ENCODE measurements at regions not wholly inside any gene's neighbourhood (a gene's known extent, or its start where the extent isn't known, plus 50 kb on each side); places are given as distances from the start of the nearest gene placed in this dataset.

GRCh38 chr1:219342836-219343235 is 169.2 kb downstream of the LYPLAL1 start:
- Histone ChIP-seq H3K23ac (ENCODE audit: low read depth, low read length, poor library complexity) (no peak overlapping the region), H3K36me3 (replicated peaks in 1 of 2; ENCODE audit: control insufficient read depth in 2 of 2, insufficient read depth in 2 of 2, low read length in 2 of 2) (peaks cover 0 to 2% of the 10 kb centered on the region in 2 donors), H2AFZ (ENCODE audit: low read length) (no peak overlapping the region), H3K79me1 (ENCODE audit: low read depth, low read length) (no peaks in the 10 kb centered on the region), H2BK15ac (ENCODE audit: low read length) (no peak overlapping the region), H3K14ac (ENCODE audit: low read length) (no peak overlapping the region), H2BK12ac (ENCODE audit: low read length) (no peak overlapping the region), H2BK5ac (ENCODE audit: low read length) (no peak overlapping the region), H4K8ac (ENCODE audit: low read depth, low read length) (no peak overlapping the region), H3K18ac (ENCODE audit: low read length) (no peak overlapping the region), H2AK5ac (ENCODE audit: low read depth, low read length) (no peak overlapping the region), H3K4me3 (ENCODE audit: low read length in 2 of 2) (no peak overlapping the region), H2BK120ac (ENCODE audit: low read depth, low read length) (no peak overlapping the region), H3K9ac (ENCODE audit: low read depth, low read length, poor library complexity) (no peak overlapping the region), H3K27ac (replicated peaks; ENCODE audit: low read length) (no peak overlapping the region), H3K4ac (ENCODE audit: low read length) (no peak overlapping the region), H3K27me3 (ENCODE audit: control insufficient read depth in 3 of 3, insufficient read depth in 3 of 3, low read depth in 1 of 3, low read length in 3 of 3) (peaks cover 0 to 2% (median 0%) of the 10 kb centered on the region in 3 experiments), H3K4me2 (ENCODE audit: insufficient read depth, low read length, poor library complexity, severe bottlenecking) (no peak overlapping the region), H4K91ac (ENCODE audit: low read depth, low read length, poor library complexity) (no peak overlapping the region), H3K4me1 (ENCODE audit: control insufficient read depth in 2 of 2, insufficient read depth in 1 of 2, low read depth in 1 of 2, low read length in 2 of 2) (peaks cover under 1 to 2% of the 10 kb centered on the region in 2 donors), H3K9me3 (replicated peaks in 1 of 2; ENCODE audit: control insufficient read depth in 2 of 2, insufficient read depth in 1 of 2, low read depth in 1 of 2, low read length in 2 of 2) (peaks cover 5 to 18% of the 10 kb centered on the region in 2 donors)
- WGBS, 2 donors (ENCODE audit: extremely low coverage in 2 of 2, insufficient read length in 2 of 2, insufficient replicate concordance in 1 of 2): no CpG with 5 or more reads among the region's 4 CpGs
- no peak for DNase-seq (ENCODE audit: low spot score)

- H3K4ac ChIP-seq (ENCODE audit: low read length): no peak overlapping the region
- no peak overlapping the region for H2BK15ac ChIP-seq (ENCODE audit: low read length)
- H3K18ac ChIP-seq (ENCODE audit: low read length): no peak overlapping the region
- no peak overlapping the region for H3K4me2 ChIP-seq (ENCODE audit: insufficient read depth, low read length, poor library complexity, severe bottlenecking)
- no peaks in the 10 kb centered on the region for H3K4me1 ChIP-seq (ENCODE audit: control insufficient read depth in 2 of 2, insufficient read depth in 1 of 2, low read depth in 1 of 2, low read length in 2 of 2)
- no peak overlapping the region for H4K91ac ChIP-seq (ENCODE audit: low read depth, low read length, poor library complexity)
- no peak overlapping the region for H2BK120ac ChIP-seq (ENCODE audit: low read depth, low read length)
- H2AK5ac ChIP-seq (ENCODE audit: low read depth, low read length): no peak overlapping the region
- H3K36me3 ChIP-seq (replicated peaks in 1 of 2; ENCODE audit: control insufficient read depth in 2 of 2, insufficient read depth in 2 of 2, low read length in 2 of 2): peaks cover 0 to 2% of the 10 kb centered on the region in 2 donors
- no peak overlapping the region for H3K4me3 ChIP-seq (ENCODE audit: low read length in 2 of 2)
- no peak overlapping the region for H3K27ac ChIP-seq (replicated peaks; ENCODE audit: low read length)
- no CpG with 5 or more reads among the region's 1 CpG for WGBS, 2 donors (ENCODE audit: extremely low coverage in 2 of 2, insufficient read length in 2 of 2, insufficient replicate concordance in 1 of 2)
- no peaks in the 10 kb centered on the region for H3K79me1 ChIP-seq (ENCODE audit: low read depth, low read length)
- no peak overlapping the region for H2BK5ac ChIP-seq (ENCODE audit: low read length)
- no peak overlapping the region for H3K9ac ChIP-seq (ENCODE audit: low read depth, low read length, poor library complexity)
- H2BK12ac ChIP-seq (ENCODE audit: low read length): no peak overlapping the region
- no peak overlapping the region for H2AFZ ChIP-seq (ENCODE audit: low read length)
- no peak for DNase-seq (ENCODE audit: low spot score)
- H3K23ac ChIP-seq (ENCODE audit: low read depth, low read length, poor library complexity): no peak overlapping the region
- no peak overlapping the region for H3K14ac ChIP-seq (ENCODE audit: low read length)
- H4K8ac ChIP-seq (ENCODE audit: low read depth, low read length): no peak overlapping the region
- H3K9me3 ChIP-seq (replicated peaks in 1 of 2; ENCODE audit: control insufficient read depth in 2 of 2, insufficient read depth in 1 of 2, low read depth in 1 of 2, low read length in 2 of 2): peaks cover 2 to 7% of the 10 kb centered on the region in 2 donors
- H3K27me3 ChIP-seq (ENCODE audit: control insufficient read depth in 3 of 3, insufficient read depth in 3 of 3, low read depth in 1 of 3, low read length in 3 of 3): peaks cover 0 to 2% (median 0%) of the 10 kb centered on the region in 3 experiments
Observed at GRCh38 chr1:219340796-219341195, 167.1 kb downstream of the LYPLAL1 start.

- no CpG with 5 or more reads among the region's 1 CpG for WGBS, 2 donors (ENCODE audit: extremely low coverage in 2 of 2, insufficient read length in 2 of 2, insufficient replicate concordance in 1 of 2)
- H3K4me3 ChIP-seq (ENCODE audit: low read length in 2 of 2): no peak overlapping the region
Observed at GRCh38 chr1:219339466-219339865, 165.8 kb downstream of the LYPLAL1 start.

GRCh38 chr1:219337588-219337987 is 163.9 kb downstream of the LYPLAL1 start:
- H4K91ac ChIP-seq (ENCODE audit: low read depth, low read length, poor library complexity): no peak overlapping the region
- no peak overlapping the region for H3K4ac ChIP-seq (ENCODE audit: low read length)
- no peak overlapping the region for H2BK120ac ChIP-seq (ENCODE audit: low read depth, low read length)
- no peak overlapping the region for H3K4me2 ChIP-seq (ENCODE audit: insufficient read depth, low read length, poor library complexity, severe bottlenecking)
- H2BK15ac ChIP-seq (ENCODE audit: low read length): no peak overlapping the region
- H4K8ac ChIP-seq (ENCODE audit: low read depth, low read length): no peak overlapping the region
- H2AK5ac ChIP-seq (ENCODE audit: low read depth, low read length): no peak overlapping the region
- no CpG with 5 or more reads among the region's 1 CpG for WGBS, 2 donors (ENCODE audit: extremely low coverage in 2 of 2, insufficient read length in 2 of 2, insufficient replicate concordance in 1 of 2)
- peaks cover 0 to 2% of the 10 kb centered on the region in 2 donors for H3K36me3 ChIP-seq (replicated peaks in 1 of 2; ENCODE audit: control insufficient read depth in 2 of 2, insufficient read depth in 2 of 2, low read length in 2 of 2)
- H3K4me3 ChIP-seq (ENCODE audit: low read length in 2 of 2): no peak overlapping the region
- H2BK5ac ChIP-seq (ENCODE audit: low read length): no peak overlapping the region
- H3K79me1 ChIP-seq (ENCODE audit: low read depth, low read length): no peaks in the 10 kb centered on the region
- no peak overlapping the region for H3K14ac ChIP-seq (ENCODE audit: low read length)
- DNase-seq (ENCODE audit: low spot score): no peak
- H3K9ac ChIP-seq (ENCODE audit: low read depth, low read length, poor library complexity): no peak overlapping the region
- no peak overlapping the region for H3K23ac ChIP-seq (ENCODE audit: low read depth, low read length, poor library complexity)
- peaks cover 0 to 2% (median 0%) of the 10 kb centered on the region in 3 experiments for H3K27me3 ChIP-seq (ENCODE audit: control insufficient read depth in 3 of 3, insufficient read depth in 3 of 3, low read depth in 1 of 3, low read length in 3 of 3)
- H3K18ac ChIP-seq (ENCODE audit: low read length): no peak overlapping the region
- peaks cover 0 to 2% of the 10 kb centered on the region in 2 donors for H3K9me3 ChIP-seq (replicated peaks in 1 of 2; ENCODE audit: control insufficient read depth in 2 of 2, insufficient read depth in 1 of 2, low read depth in 1 of 2, low read length in 2 of 2)
- H2BK12ac ChIP-seq (ENCODE audit: low read length): no peak overlapping the region
- no peak overlapping the region for H2AFZ ChIP-seq (ENCODE audit: low read length)
- no peak overlapping the region for H3K27ac ChIP-seq (replicated peaks; ENCODE audit: low read length)
- no peaks in the 10 kb centered on the region for H3K4me1 ChIP-seq (ENCODE audit: control insufficient read depth in 2 of 2, insufficient read depth in 1 of 2, low read depth in 1 of 2, low read length in 2 of 2)

More at GRCh38 chr1:219339466-219339865, 165.8 kb downstream of the LYPLAL1 start:
- Histone ChIP-seq H3K23ac (ENCODE audit: low read depth, low read length, poor library complexity) (no peak overlapping the region), H2BK5ac (ENCODE audit: low read length) (no peak overlapping the region), H3K27ac (replicated peaks; ENCODE audit: low read length) (no peak overlapping the region), H2BK120ac (ENCODE audit: low read depth, low read length) (no peak overlapping the region), H3K14ac (ENCODE audit: low read length) (no peak overlapping the region), H3K18ac (ENCODE audit: low read length) (no peak overlapping the region), H3K79me1 (ENCODE audit: low read depth, low read length) (no peaks in the 10 kb centered on the region), H3K27me3 (ENCODE audit: control insufficient read depth in 3 of 3, insufficient read depth in 3 of 3, low read depth in 1 of 3, low read length in 3 of 3) (peaks cover 0 to 2% (median 0%) of the 10 kb centered on the region in 3 experiments), H2AK5ac (ENCODE audit: low read depth, low read length) (no peak overlapping the region), H2BK15ac (ENCODE audit: low read length) (no peak overlapping the region), H2BK12ac (ENCODE audit: low read length) (no peak overlapping the region), H3K36me3 (replicated peaks in 1 of 2; ENCODE audit: control insufficient read depth in 2 of 2, insufficient read depth in 2 of 2, low read length in 2 of 2) (peaks cover 0 to 2% of the 10 kb centered on the region in 2 donors), H2AFZ (ENCODE audit: low read length) (no peak overlapping the region), H4K91ac (ENCODE audit: low read depth, low read length, poor library complexity) (no peak overlapping the region), H3K9me3 (replicated peaks in 1 of 2; ENCODE audit: control insufficient read depth in 2 of 2, insufficient read depth in 1 of 2, low read depth in 1 of 2, low read length in 2 of 2) (peaks cover 0 to 2% of the 10 kb centered on the region in 2 donors), H3K4ac (ENCODE audit: low read length) (no peak overlapping the region), H3K4me1 (ENCODE audit: control insufficient read depth in 2 of 2, insufficient read depth in 1 of 2, low read depth in 1 of 2, low read length in 2 of 2) (no peaks in the 10 kb centered on the region), H4K8ac (ENCODE audit: low read depth, low read length) (no peak overlapping the region), H3K9ac (ENCODE audit: low read depth, low read length, poor library complexity) (no peak overlapping the region), H3K4me2 (ENCODE audit: insufficient read depth, low read length, poor library complexity, severe bottlenecking) (no peak overlapping the region)
- no peak for DNase-seq (ENCODE audit: low spot score)

All from neuronal stem cell (in vitro differentiated cells).